Endothelial cell of umbilical vein (primary cell): ENCODE measurements at regions not wholly inside any gene's neighbourhood (a gene's known extent, or its start where the extent isn't known, plus 50 kb on each side); places are given as distances from the start of the nearest gene placed in this dataset.

ENCODE experiments used
- BruUV-seq: library from RNA; stranded (reverse); fragments of 400-500 nt; replicated peaks from 2 replicates; lab custom pipeline; 2021; lab: Mats Ljungman, UMichigan
- CTCF ChIA-PET: fragments of 300-600, 350-600 bp; sonication (Branson Sonifier 250); formaldehyde crosslinking; loops from one replicate; lab custom pipeline; 2021; ENCODE audit warnings: antibody characterized with exemption, inconsistent platforms; lab: Charles Lee
- POLR2A ChIA-PET: fragments of 300-600, 350-600 bp; sonication (Branson Sonifier 250); formaldehyde crosslinking; loops from one replicate; lab custom pipeline; 2021; ENCODE audit warnings: antibody characterized with exemption, inconsistent platforms; lab: Charles Lee
- DNase-seq: peaks from one replicate; pipeline ENCODE4 v3.0.0-alpha.2; 2011; ENCODE audit warnings: low read depth, low spot score
- FAIRE-seq: peaks from 2 replicates; lab custom pipeline; 2011; peaks lifted over from hg19 to GRCh38; lab: Jason Lieb, UNC
- H2AFZ ChIP-seq: 2 replicates; pipeline ENCODE4 v1.6.0; 2012; ENCODE audit warnings: low read depth, low read length, control low read depth, inconsistent platforms
- H3K27ac ChIP-seq: 2 replicates; pipeline ENCODE4 v1.5.1; 2011; ENCODE audit warnings: low read depth, mild to moderate bottlenecking, control low read depth, low read length, moderate library complexity; ENCODE audit not compliant: insufficient read depth
- H3K27me3 ChIP-seq, 2 experiments: 2 replicates each; pipeline versions ENCODE4 v1.6.0 to v1.6.1; 2011; ENCODE audit warnings: low read length in 2 of 2, mixed read lengths in 1 of 2; ENCODE audit not compliant: control insufficient read depth in 2 of 2, insufficient read depth in 2 of 2
- H3K36me3 ChIP-seq, 2 experiments: 2 replicates in 1 of 2; 3 replicates in 1 of 2; pipeline ENCODE4 v1.5.1; 2011; ENCODE audit warnings: low read length in 2 of 2, mild to moderate bottlenecking in 1 of 2, moderate library complexity in 1 of 2; ENCODE audit not compliant: control insufficient read depth in 2 of 2, insufficient read depth in 2 of 2; ENCODE audit errors: extremely low read depth in 1 of 2
- H3K4me1 ChIP-seq: 3 replicates; pipeline ENCODE4 v1.5.1; 2011; ENCODE audit warnings: mild to moderate bottlenecking, low read length; ENCODE audit not compliant: control insufficient read depth, insufficient read depth; ENCODE audit errors: extremely low read depth
- H3K4me2 ChIP-seq: 2 replicates; pipeline ENCODE4 v1.6.1; 2011; ENCODE audit warnings: low read length, control low read depth, mixed read lengths; ENCODE audit not compliant: insufficient read depth
- H3K4me3 ChIP-seq, 3 experiments: fragments of 200-600 bp in 1 of 3; sonication (generic), shearing (Covaris generic) in 1 of 3; replicated peaks in 1 of 3; 2 replicates each; pipeline ENCODE4 v1.5.1; 2011 to 2016; ENCODE audit warnings: control low read depth in 3 of 3, low read length in 3 of 3, mild to moderate bottlenecking in 2 of 3, inconsistent platforms in 1 of 3, low read depth in 1 of 3, moderate library complexity in 1 of 3; ENCODE audit not compliant: insufficient read depth in 1 of 3
- H3K79me2 ChIP-seq: 2 replicates; pipeline ENCODE4 v1.6.0; 2012; ENCODE audit warnings: low read length, inconsistent platforms; ENCODE audit not compliant: control insufficient read depth, insufficient read depth
- H3K9ac ChIP-seq: replicated peaks from 2 replicates; pipeline ENCODE3; 2011; ENCODE audit warnings: low read length, control low read depth; ENCODE audit not compliant: insufficient read depth; ENCODE audit errors: extremely low read depth
- H3K9me1 ChIP-seq: replicated peaks from 3 replicates; pipeline ENCODE4 v1.6.0; 2011; ENCODE audit warnings: mild to moderate bottlenecking, low read length; ENCODE audit not compliant: control insufficient read depth, insufficient read depth; ENCODE audit errors: extremely low read depth
- H3K9me3 ChIP-seq: replicated peaks from 2 replicates; pipeline ENCODE4 v1.5.1; 2012; ENCODE audit warnings: low read length, inconsistent platforms; ENCODE audit not compliant: control insufficient read depth, insufficient read depth
- H4K20me1 ChIP-seq: replicated peaks from 2 replicates; pipeline ENCODE3; 2011; ENCODE audit warnings: mild to moderate bottlenecking, low read length; ENCODE audit not compliant: control insufficient read depth, insufficient read depth; ENCODE audit errors: extremely low read depth
- EZH2 ChIP-seq: IDR thresholded peaks from 2 replicates; pipeline ENCODE4 v1.6.1; 2012; ENCODE audit warnings: borderline replicate concordance, low read depth, mild to moderate bottlenecking, moderate library complexity, low read length, inconsistent platforms; ENCODE audit not compliant: severe bottlenecking
- FOS ChIP-seq: IDR thresholded peaks from 2 replicates; pipeline ENCODE4 v1.6.1; 2011; ENCODE audit warnings: mild to moderate bottlenecking, low read length, moderate library complexity, borderline replicate concordance; ENCODE audit not compliant: insufficient read depth
- GATA2 ChIP-seq: IDR thresholded peaks from 2 replicates; pipeline ENCODE4 v1.7.0; 2011; ENCODE audit warnings: low read depth, mild to moderate bottlenecking, moderate library complexity, mixed read lengths, low read length; ENCODE audit not compliant: insufficient read length, insufficient read depth
- JUN ChIP-seq: IDR thresholded peaks from 2 replicates; pipeline ENCODE4 v1.6.1; 2011; ENCODE audit warnings: borderline replicate concordance, low read depth; ENCODE audit not compliant: insufficient read length, insufficient read depth
- MYC ChIP-seq: IDR thresholded peaks from one replicate; pipeline ENCODE4 v1.6.1; 2011; ENCODE audit warnings: mild to moderate bottlenecking, low read depth, low read length
- POLR2A ChIP-seq: IDR thresholded peaks from 2 replicates; pipeline ENCODE4 v1.6.1; 2012; ENCODE audit warnings: low read depth, mild to moderate bottlenecking, control low read depth, low read length
- POLR2AphosphoS5 ChIP-seq: IDR thresholded peaks from 2 replicates; pipeline ENCODE4 v1.6.1; 2012; ENCODE audit warnings: low read depth, mild to moderate bottlenecking, control low read depth, low read length, moderate library complexity; ENCODE audit not compliant: insufficient read depth
- dilution Hi-C: fragments of 300-500 bp; cut with MboI; formaldehyde crosslinking; loops from one replicate; pipeline ENCODE4 v1.15.0; 2019; ENCODE audit warnings: low sequenced_read_pairs; ENCODE audit not compliant: extremely low pct_ligation_motif_present
- intact Hi-C: fragments of 100-400 bp; cut with micrococcal nuclease; formaldehyde crosslinking; loops from one replicate; pipeline ENCODE4 v1.10.0; 2022
- TF ChIP-seq, protein P1 (sequence below), 2 donors: IDR thresholded peaks; 1 replicate in 1 of 2; 2 replicates in 1 of 2; pipeline ENCODE4 v1.5.1; 2011; ENCODE audit warnings: low read length in 2 of 2, mild to moderate bottlenecking in 2 of 2, moderate library complexity in 2 of 2, control low read depth in 1 of 2, inconsistent platforms in 1 of 2, low read depth in 1 of 2; ENCODE audit not compliant: insufficient read depth in 1 of 2; ENCODE audit errors: extremely low read depth in 1 of 2
- TF ChIP-seq, protein P2 (sequence below): IDR thresholded peaks from 2 replicates; pipeline ENCODE4 v1.6.1; 2011; ENCODE audit not compliant: insufficient read depth, insufficient read length

DNA sequence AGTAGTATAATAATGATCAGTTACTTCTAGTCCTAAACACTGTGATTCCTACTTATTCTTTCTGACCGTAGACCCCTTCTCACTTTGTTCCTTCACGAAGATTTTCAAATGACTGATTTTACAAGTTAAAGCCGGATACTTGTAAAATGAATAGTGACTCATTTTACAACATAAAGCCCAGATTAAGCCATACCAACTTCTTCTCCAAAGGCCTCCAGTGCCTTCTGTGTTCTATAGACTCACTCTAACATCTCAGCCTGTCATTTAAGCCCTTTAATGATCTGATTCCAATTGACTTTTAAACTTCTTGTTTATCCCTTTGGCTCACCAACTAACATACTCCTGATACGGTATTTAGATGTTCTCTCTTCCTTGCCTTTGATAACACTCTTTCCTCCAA, 480.0 kb upstream of the HS3ST1 start:
- TF ChIP-seq, protein P1, sequence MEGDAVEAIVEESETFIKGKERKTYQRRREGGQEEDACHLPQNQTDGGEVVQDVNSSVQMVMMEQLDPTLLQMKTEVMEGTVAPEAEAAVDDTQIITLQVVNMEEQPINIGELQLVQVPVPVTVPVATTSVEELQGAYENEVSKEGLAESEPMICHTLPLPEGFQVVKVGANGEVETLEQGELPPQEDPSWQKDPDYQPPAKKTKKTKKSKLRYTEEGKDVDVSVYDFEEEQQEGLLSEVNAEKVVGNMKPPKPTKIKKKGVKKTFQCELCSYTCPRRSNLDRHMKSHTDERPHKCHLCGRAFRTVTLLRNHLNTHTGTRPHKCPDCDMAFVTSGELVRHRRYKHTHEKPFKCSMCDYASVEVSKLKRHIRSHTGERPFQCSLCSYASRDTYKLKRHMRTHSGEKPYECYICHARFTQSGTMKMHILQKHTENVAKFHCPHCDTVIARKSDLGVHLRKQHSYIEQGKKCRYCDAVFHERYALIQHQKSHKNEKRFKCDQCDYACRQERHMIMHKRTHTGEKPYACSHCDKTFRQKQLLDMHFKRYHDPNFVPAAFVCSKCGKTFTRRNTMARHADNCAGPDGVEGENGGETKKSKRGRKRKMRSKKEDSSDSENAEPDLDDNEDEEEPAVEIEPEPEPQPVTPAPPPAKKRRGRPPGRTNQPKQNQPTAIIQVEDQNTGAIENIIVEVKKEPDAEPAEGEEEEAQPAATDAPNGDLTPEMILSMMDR (IDR thresholded peaks at IDR 0.05; ENCODE audit: extremely low read depth in 1 of 2, insufficient read depth in 1 of 2, low read depth in 1 of 2, low read length in 2 of 2): no peak
- no peak for TF ChIP-seq POLR2A
- TF ChIP-seq GATA2: no peak
- TF ChIP-seq MYC: no peak
- TF ChIP-seq EZH2: no peak
- TF ChIP-seq JUN: no peak
- TF ChIP-seq, protein P2, sequence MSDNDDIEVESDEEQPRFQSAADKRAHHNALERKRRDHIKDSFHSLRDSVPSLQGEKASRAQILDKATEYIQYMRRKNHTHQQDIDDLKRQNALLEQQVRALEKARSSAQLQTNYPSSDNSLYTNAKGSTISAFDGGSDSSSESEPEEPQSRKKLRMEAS: no peak
- TF ChIP-seq FOS: no peak
- TF ChIP-seq POLR2AphosphoS5: no peak

More for the DNA sequence above, 480.0 kb upstream of the HS3ST1 start:
- Histone ChIP-seq H3K9me3 (no peaks in the 10 kb centered on the region), H3K4me2 (no peak overlapping the region), H4K20me1 (no peaks in the 10 kb centered on the region), H3K27me3 (no peaks in the 10 kb centered on the region), H2AFZ (no peak overlapping the region), H3K9me1 (no peaks in the 10 kb centered on the region), H3K4me1 (peaks cover 24% of the 10 kb centered on the region), H3K4me3 (no peak overlapping the region), H3K9ac (no peak overlapping the region), H3K79me2 (no peaks in the 10 kb centered on the region), H3K27ac (no peak overlapping the region), H3K36me3 (no peaks in the 10 kb centered on the region)
- intact Hi-C loops: no loop called here
- dilution Hi-C loops: no loop called here
- BruUV-seq: no TSS peak
- FAIRE-seq (no peak), DNase-seq (no peak)
- ChIA-PET POLR2A (no interaction called here), CTCF (interaction anchor here (0.6 kb wide), 1 partner anchor 485 kb away, joined by 3 read pairs; no protein-coding TSS in a partner anchor)
